ENCODE measurements at regions not wholly inside any gene's neighbourhood (a gene's known extent, or its start where the extent isn't known, plus 50 kb on each side); places are given as distances from the start of the nearest gene placed in this dataset.

GRCh38 chr18:65206551-65207260 lies 544.1 kb upstream of the CDH7 start:
- Histone ChIP-seq H3K9me1 (ENCODE audit: control insufficient read depth, extremely low read depth, insufficient read depth, low read length) (no peaks in the 10 kb centered on the region), H3K27me3 (ENCODE audit: control insufficient read depth, extremely low read depth, insufficient read depth, low read length) (no peaks in the 10 kb centered on the region), H3K4me1 (ENCODE audit: control insufficient read depth, extremely low read depth, insufficient read depth, low read length) (no peaks in the 10 kb centered on the region), H3K79me2 (ENCODE audit: control insufficient read depth, insufficient read depth, low read length) (no peaks in the 10 kb centered on the region), H3K4me2 (ENCODE audit: control insufficient read depth, extremely low read depth, insufficient read depth, low read depth, low read length) (no peak overlapping the region), H2AFZ (ENCODE audit: control insufficient read depth, low read length) (no peak overlapping the region), H3K9me3 (ENCODE audit: control insufficient read depth, low read depth, low read length) (no peaks in the 10 kb centered on the region), H3K36me3 (ENCODE audit: control insufficient read depth in 2 of 2, extremely low read depth in 1 of 2, insufficient read depth in 2 of 2, low read length in 2 of 2) (no peaks in the 10 kb centered on the region), H3K4me3 (ENCODE audit: control insufficient read depth in 2 of 3, extremely low read depth in 1 of 3, insufficient read depth in 2 of 3, low read depth in 1 of 3, low read length in 3 of 3) (no peak overlapping the region), H3K9ac (ENCODE audit: control insufficient read depth, extremely low read depth, insufficient read depth, low read length) (no peak overlapping the region), H3K27ac (ENCODE audit: control insufficient read depth, insufficient read depth, low read length) (no peak overlapping the region), H4K20me1 (ENCODE audit: control insufficient read depth, extremely low read depth, insufficient read depth, low read length) (no peaks in the 10 kb centered on the region)
- no peak for TF ChIP-seq CTCF (optimal IDR thresholded peaks at IDR 0.05 in 1 of 3, IDR thresholded peaks at IDR 0.05 in 1 of 3, conservative IDR thresholded peaks at IDR 0.05 in 1 of 3; ENCODE audit: extremely low read depth in 1 of 3, insufficient read depth in 2 of 3, low read length in 3 of 3)
- no peak for TF ChIP-seq EZH2 (IDR thresholded peaks at IDR 0.05; ENCODE audit: low read length)
- DNase-seq (ENCODE audit: low read depth, low spot score) = no peak
- FAIRE-seq = no peak
- dilution Hi-C loops (cut with MboI; ENCODE audit: extremely low pct_ligation_motif_present, low sequenced_read_pairs) = no loop called here

GRCh38 chr18:65202091-65202490 lies 548.7 kb upstream of the CDH7 start:
- H2AFZ ChIP-seq (ENCODE audit: control insufficient read depth, low read length) = no peak overlapping the region
- dilution Hi-C loops (cut with MboI; ENCODE audit: extremely low pct_ligation_motif_present, low sequenced_read_pairs) = no loop called here

More at GRCh38 chr18:65202091-65202490, 548.7 kb upstream of the CDH7 start:
- no peak overlapping the region for H3K4me3 ChIP-seq (ENCODE audit: control insufficient read depth in 2 of 3, extremely low read depth in 1 of 3, insufficient read depth in 2 of 3, low read depth in 1 of 3, low read length in 3 of 3)
- no peak for FAIRE-seq
- no peak for DNase-seq (ENCODE audit: low read depth, low spot score)
- TF ChIP-seq CTCF (optimal IDR thresholded peaks at IDR 0.05 in 1 of 3, IDR thresholded peaks at IDR 0.05 in 1 of 3, conservative IDR thresholded peaks at IDR 0.05 in 1 of 3; ENCODE audit: extremely low read depth in 1 of 3, insufficient read depth in 2 of 3, low read length in 3 of 3) = no peak
- no peak overlapping the region for H3K27ac ChIP-seq (ENCODE audit: control insufficient read depth, insufficient read depth, low read length)
- no peak overlapping the region for H3K9ac ChIP-seq (ENCODE audit: control insufficient read depth, extremely low read depth, insufficient read depth, low read length)
- no peaks in the 10 kb centered on the region for H3K27me3 ChIP-seq (ENCODE audit: control insufficient read depth, extremely low read depth, insufficient read depth, low read length)
- no peaks in the 10 kb centered on the region for H3K9me3 ChIP-seq (ENCODE audit: control insufficient read depth, low read depth, low read length)
- no peaks in the 10 kb centered on the region for H4K20me1 ChIP-seq (ENCODE audit: control insufficient read depth, extremely low read depth, insufficient read depth, low read length)
- no peaks in the 10 kb centered on the region for H3K9me1 ChIP-seq (ENCODE audit: control insufficient read depth, extremely low read depth, insufficient read depth, low read length)
- no peaks in the 10 kb centered on the region for H3K79me2 ChIP-seq (ENCODE audit: control insufficient read depth, insufficient read depth, low read length)
- no peaks in the 10 kb centered on the region for H3K4me1 ChIP-seq (ENCODE audit: control insufficient read depth, extremely low read depth, insufficient read depth, low read length)
- H3K4me2 ChIP-seq (ENCODE audit: control insufficient read depth, extremely low read depth, insufficient read depth, low read depth, low read length) = no peak overlapping the region
- no peaks in the 10 kb centered on the region for H3K36me3 ChIP-seq (ENCODE audit: control insufficient read depth in 2 of 2, extremely low read depth in 1 of 2, insufficient read depth in 2 of 2, low read length in 2 of 2)

Measured in keratinocyte (primary cell).